ENCODE measurements at regions not wholly inside any gene's neighbourhood (a gene's known extent, or its start where the extent isn't known, plus 50 kb on each side); places are given as distances from the start of the nearest gene placed in this dataset.

GRCh38 chr5:93192683-93193082, 388.3 kb downstream of the NR2F1-AS1 start:
- TF ChIP-seq GATA3 (IDR thresholded peaks at IDR 0.05; ENCODE audit: low read depth, low read length) (no peak), GATA2 (IDR thresholded peaks at IDR 0.05; ENCODE audit: low read depth, low read length) (no peak)
